PFSK-1 (cell line): ENCODE measurements at regions not wholly inside any gene's neighbourhood (a gene's known extent, or its start where the extent isn't known, plus 50 kb on each side); places are given as distances from the start of the nearest gene placed in this dataset.

Source experiments
- POLR2AphosphoS5 ChIP-seq: IDR thresholded peaks from 2 replicates; pipeline ENCODE4 v1.6.1; 2012; ENCODE audit warnings: low read depth, mild to moderate bottlenecking, control low read depth, low read length, moderate library complexity
- SIN3A ChIP-seq: IDR thresholded peaks from 2 replicates; pipeline ENCODE4 v1.6.1; 2012; ENCODE audit warnings: mild to moderate bottlenecking, low read length, moderate library complexity, borderline replicate concordance; ENCODE audit not compliant: insufficient read depth

- TF ChIP-seq POLR2AphosphoS5 (no peak), SIN3A (no peak)
Measured at GRCh38 chr15:66905185-66905584, 160.2 kb upstream of the SMAD3 start.
